Prostate gland (tissue), 2 donors: ENCODE measurements at regions not wholly inside any gene's neighbourhood (a gene's known extent, or its start where the extent isn't known, plus 50 kb on each side); places are given as distances from the start of the nearest gene placed in this dataset.

Source experiments
- CTCF ChIP-seq, 4 experiments: fragments of 200-600 bp in 2 of 4; fragments of 450-650 bp in 2 of 4; sonication (generic) in 2 of 4; IDR thresholded peaks; 1 replicate in 3 of 4; 2 replicates in 1 of 4; pipeline ENCODE4 v1.5.1; 2016 to 2019; ENCODE audit warnings: antibody characterized with exemption in 4 of 4, mild to moderate bottlenecking in 2 of 4, moderate library complexity in 2 of 4
- POLR2A ChIP-seq: fragments of 450-650 bp; IDR thresholded peaks from one replicate; pipeline ENCODE4 v1.6.1; 2016; ENCODE audit warnings: antibody characterized with exemption, mild to moderate bottlenecking

GRCh38 chr7:115127399-115128021, 205.6 kb downstream of the MDFIC start:
- TF ChIP-seq CTCF (IDR thresholded peaks at IDR 0.05): no peak
- TF ChIP-seq POLR2A: no peak
